H1 (cell line): ENCODE measurements at regions not wholly inside any gene's neighbourhood (a gene's known extent, or its start where the extent isn't known, plus 50 kb on each side); places are given as distances from the start of the nearest gene placed in this dataset.

Source experiments
- CTCF ChIA-PET: fragments of 300-600 bp; sonication (Branson Sonifier 250); formaldehyde crosslinking; loops from one replicate; lab custom pipeline; 2021; ENCODE audit not compliant: partially characterized antibody; lab: Charles Lee
- POLR2A ChIA-PET: fragments of 300-600 bp; sonication (Branson Sonifier 250); formaldehyde crosslinking; loops from one replicate; lab custom pipeline; 2021; ENCODE audit warnings: inconsistent platforms; ENCODE audit not compliant: partially characterized antibody; lab: Charles Lee
- DNase-seq, 2 experiments: peaks; one replicate each; pipeline versions ENCODE4 v3.0.0 to v3.0.0-alpha.2; 2010 to 2022; ENCODE audit warnings: low spot score in 2 of 2, low read depth in 1 of 2, mixed read lengths in 1 of 2
- FAIRE-seq: peaks from 2 replicates; lab custom pipeline; 2011; peaks lifted over from hg19 to GRCh38; lab: Jason Lieb, UNC
- H2AFZ ChIP-seq: 2 replicates; pipeline ENCODE4 v1.8.1; 2012; ENCODE audit warnings: low read length, inconsistent platforms
- H2AK5ac ChIP-seq: 2 replicates; pipeline ENCODE4 v1.6.1; 2013; ENCODE audit warnings: low read depth, low read length
- H2BK120ac ChIP-seq: replicated peaks from 2 replicates; pipeline ENCODE3; 2013; ENCODE audit warnings: low read depth, low read length, inconsistent platforms
- H2BK12ac ChIP-seq: 2 replicates; pipeline ENCODE4 v1.6.1; 2013; ENCODE audit warnings: low read depth, low read length
- H2BK15ac ChIP-seq: 2 replicates; pipeline ENCODE4 v1.6.1; 2013; ENCODE audit warnings: low read length
- H2BK20ac ChIP-seq: 2 replicates; pipeline ENCODE4 v1.6.1; 2013; ENCODE audit warnings: low read length
- H2BK5ac ChIP-seq: 2 replicates; pipeline ENCODE4 v1.6.1; 2013; ENCODE audit warnings: low read depth, low read length
- H3K14ac ChIP-seq: 2 replicates; pipeline ENCODE4 v1.6.1; 2013; ENCODE audit warnings: inconsistent platforms; ENCODE audit not compliant: insufficient read length
- H3K18ac ChIP-seq: 2 replicates; pipeline ENCODE4 v1.6.1; 2013; ENCODE audit warnings: low read length; ENCODE audit errors: extremely low read depth
- H3K23ac ChIP-seq: 2 replicates; pipeline ENCODE4 v1.6.1; 2013; ENCODE audit warnings: inconsistent platforms; ENCODE audit not compliant: insufficient read length
- H3K23me2 ChIP-seq: 2 replicates; pipeline ENCODE4 v1.6.1; 2013; ENCODE audit warnings: low read depth, low read length
- H3K27ac ChIP-seq: 2 replicates; pipeline ENCODE4 v1.6.1; 2011; ENCODE audit warnings: low read depth, low read length, inconsistent platforms
- H3K27me3 ChIP-seq, 4 experiments: replicated peaks in 1 of 4; 1 replicate in 1 of 4; 2 replicates in 3 of 4; pipeline versions ENCODE4 v1.6.1 to v1.8.1; 2011 to 2013; ENCODE audit warnings: low read length in 3 of 4, mild to moderate bottlenecking in 3 of 4, inconsistent platforms in 2 of 4, mixed read lengths in 2 of 4, moderate library complexity in 1 of 4; ENCODE audit not compliant: control insufficient read depth in 3 of 4, insufficient read depth in 3 of 4; ENCODE audit errors: extremely low read depth in 1 of 4
- H3K36me3 ChIP-seq, 4 experiments: 2 replicates each; pipeline versions ENCODE4 v1.6.1 to v1.8.1; 2011 to 2013; ENCODE audit warnings: mild to moderate bottlenecking in 4 of 4, low read length in 3 of 4, moderate library complexity in 2 of 4, control low read depth in 1 of 4, inconsistent platforms in 1 of 4; ENCODE audit not compliant: insufficient read depth in 4 of 4, control insufficient read depth in 2 of 4
- H3K4ac ChIP-seq: replicated peaks from 2 replicates; pipeline ENCODE3; 2013; ENCODE audit warnings: low read length, low read depth, mixed read lengths, inconsistent platforms; ENCODE audit not compliant: insufficient read length
- H3K4me1 ChIP-seq, 4 experiments: replicated peaks in 1 of 4; 1 replicate in 1 of 4; 2 replicates in 3 of 4; pipeline versions ENCODE4 v1.6.1 to v1.8.1; 2011 to 2013; ENCODE audit warnings: low read length in 3 of 4, inconsistent platforms in 2 of 4, mixed read lengths in 1 of 4; ENCODE audit not compliant: insufficient read depth in 4 of 4, control insufficient read depth in 3 of 4
- H3K4me2 ChIP-seq, 2 experiments: 2 replicates each; pipeline versions ENCODE4 v1.6.1 to v1.8.1; 2011 to 2013; ENCODE audit warnings: low read depth in 2 of 2, low read length in 2 of 2, control low read depth in 1 of 2, inconsistent platforms in 1 of 2, mild to moderate bottlenecking in 1 of 2; ENCODE audit not compliant: insufficient read depth in 1 of 2
- H3K4me3 ChIP-seq, 4 experiments: fragments of 200-600, 300-600 bp in 1 of 4; sonication (generic), shearing (Covaris generic), sonication (Bioruptor Twin) in 1 of 4; 2 replicates each; pipeline versions ENCODE4 v1.5.1 to v1.8.1; 2011 to 2016; ENCODE audit warnings: low read length in 4 of 4, low read depth in 3 of 4, control low read depth in 2 of 4, inconsistent platforms in 2 of 4, mild to moderate bottlenecking in 2 of 4, mixed read lengths in 1 of 4, moderate library complexity in 1 of 4; ENCODE audit not compliant: insufficient read depth in 2 of 4; ENCODE audit errors: extremely low read depth in 1 of 4
- H3K56ac ChIP-seq: replicated peaks from 2 replicates; pipeline ENCODE3; 2013; ENCODE audit warnings: low read depth, mild to moderate bottlenecking, mixed read lengths, low read length, inconsistent platforms; ENCODE audit not compliant: insufficient read length
- H3K79me1 ChIP-seq: 2 replicates; pipeline ENCODE4 v1.6.1; 2013; ENCODE audit warnings: low read depth, low read length, control low read depth
- H3K79me2 ChIP-seq, 2 experiments: 2 replicates each; pipeline versions ENCODE4 v1.6.1 to v1.8.1; 2012 to 2013; ENCODE audit warnings: low read length in 2 of 2, mild to moderate bottlenecking in 2 of 2, inconsistent platforms in 1 of 2; ENCODE audit not compliant: insufficient read depth in 2 of 2, control insufficient read depth in 1 of 2
- H3K9ac ChIP-seq, 4 experiments: replicated peaks in 1 of 4; 1 replicate in 1 of 4; 2 replicates in 3 of 4; pipeline versions ENCODE4 v1.6.1 to v1.8.1; 2011 to 2013; ENCODE audit warnings: low read depth in 3 of 4, low read length in 3 of 4, control low read depth in 2 of 4, mild to moderate bottlenecking in 2 of 4, moderate library complexity in 2 of 4, inconsistent platforms in 1 of 4; ENCODE audit errors: extremely low read depth in 1 of 4
- H3K9me3 ChIP-seq, 2 experiments: 2 replicates each; pipeline versions ENCODE4 v1.6.1 to v1.8.1; 2012 to 2013; ENCODE audit warnings: mild to moderate bottlenecking in 2 of 2, moderate library complexity in 2 of 2, control low read depth in 1 of 2, inconsistent platforms in 1 of 2, low read depth in 1 of 2, low read length in 1 of 2, mixed read lengths in 1 of 2; ENCODE audit not compliant: insufficient read depth in 2 of 2
- H4K20me1 ChIP-seq, 2 experiments: replicated peaks in 1 of 2; 2 replicates each; pipeline versions ENCODE3 to v1.8.1; 2011 to 2013; ENCODE audit warnings: inconsistent platforms in 2 of 2, low read length in 2 of 2, mild to moderate bottlenecking in 1 of 2; ENCODE audit not compliant: insufficient read depth in 2 of 2, control insufficient read depth in 1 of 2
- H4K5ac ChIP-seq: 2 replicates; pipeline ENCODE4 v1.6.1; 2013; ENCODE audit warnings: low read length, low read depth, mixed read lengths, inconsistent platforms; ENCODE audit not compliant: insufficient read length
- H4K8ac ChIP-seq: 2 replicates; pipeline ENCODE4 v1.8.0; 2013; ENCODE audit warnings: mild to moderate bottlenecking, moderate library complexity, low read length, inconsistent platforms; ENCODE audit not compliant: insufficient read depth; ENCODE audit errors: extremely low read depth
- H4K91ac ChIP-seq: replicated peaks from 2 replicates; pipeline ENCODE3; 2013; ENCODE audit warnings: low read length, mixed read lengths, inconsistent platforms; ENCODE audit not compliant: insufficient read length
- CHD2 ChIP-seq: IDR thresholded peaks from 2 replicates; pipeline ENCODE4 v1.6.1; 2012; ENCODE audit warnings: low read length, improper control_type of control experiment
- CREB1 ChIP-seq: IDR thresholded peaks from 2 replicates; pipeline ENCODE4 v1.6.1; 2012; ENCODE audit warnings: inconsistent platforms
- CTBP2 ChIP-seq: IDR thresholded peaks from 2 replicates; pipeline ENCODE4 v1.7.0; 2011; ENCODE audit warnings: borderline replicate concordance, mild to moderate bottlenecking, moderate library complexity, mixed read lengths, low read length; ENCODE audit not compliant: insufficient read depth, insufficient read length
- GABPA ChIP-seq: IDR thresholded peaks from 2 replicates; pipeline ENCODE4 v1.6.1; 2011; ENCODE audit warnings: mild to moderate bottlenecking, low read length, moderate library complexity, borderline replicate concordance; ENCODE audit not compliant: insufficient read depth
- KDM5A ChIP-seq: fragments of 200-600 bp; IDR thresholded peaks from 2 replicates; pipeline ENCODE4 v1.7.1; 2012; ENCODE audit warnings: mild to moderate bottlenecking, low read length, inconsistent platforms, mixed read lengths
- MAFK ChIP-seq: IDR thresholded peaks from 2 replicates; pipeline ENCODE4 v1.6.1; 2012; ENCODE audit warnings: low read depth, mild to moderate bottlenecking, improper control_type of control experiment, low read length
- POU5F1 ChIP-seq: IDR thresholded peaks from 2 replicates; pipeline ENCODE4 v1.6.1; 2011; ENCODE audit warnings: low read depth, mild to moderate bottlenecking, low read length, moderate library complexity
- RNF2 ChIP-seq: fragments of 200-900, 300-1000 bp; sonication (generic); IDR thresholded peaks from 2 replicates; pipeline ENCODE4 v1.7.1; 2016; ENCODE audit warnings: borderline replicate concordance, low read depth, mild to moderate bottlenecking, antibody characterized with exemption, low read length; ENCODE audit not compliant: poor library complexity, severe bottlenecking; ENCODE audit errors: missing control alignments
- RXRA ChIP-seq: IDR thresholded peaks from 2 replicates; pipeline ENCODE4 v1.6.1; 2011; ENCODE audit warnings: low read depth, mild to moderate bottlenecking, low read length, moderate library complexity; ENCODE audit not compliant: insufficient read depth
- SIN3A ChIP-seq, 2 experiments: IDR thresholded peaks in 1 of 2; conservative IDR thresholded peaks in 1 of 2; 2 replicates each; pipeline ENCODE4 v1.6.1; 2011 to 2012; ENCODE audit warnings: low read length in 2 of 2, improper control_type of control experiment in 1 of 2, low read depth in 1 of 2, mild to moderate bottlenecking in 1 of 2
- SIRT6 ChIP-seq: IDR thresholded peaks from one replicate; pipeline ENCODE4 v1.7.1; 2012; ENCODE audit warnings: low read length, inconsistent platforms
- TCF12 ChIP-seq: IDR thresholded peaks from 2 replicates; pipeline ENCODE4 v1.6.1; 2011; ENCODE audit warnings: low read depth, mild to moderate bottlenecking, low read length
- WGBS, 2 experiments: shearing (Covaris generic) in 1 of 2; methylation state at CpG; one replicate each; pipeline versions ENCODE4 v1.1.6 to v1.1.7; 2013 to 2015; ENCODE audit warnings: low lambda C conversion rate in 2 of 2, mixed read lengths in 2 of 2, inconsistent platforms in 1 of 2, low coverage in 1 of 2, missing lambda C conversion rate in 1 of 2; ENCODE audit not compliant: insufficient replicate concordance in 2 of 2, insufficient coverage in 1 of 2, insufficient read length in 1 of 2; ENCODE audit errors: extremely low coverage in 1 of 2, missing lambda C conversion rate in 1 of 2; 5-methylcytosine and 5-hydroxymethylcytosine counted together
- TF ChIP-seq, protein P1 (sequence below): IDR thresholded peaks from 2 replicates; pipeline ENCODE4 v1.6.1; 2011; ENCODE audit warnings: low read depth, mild to moderate bottlenecking, low read length; ENCODE audit not compliant: insufficient read depth

DNA sequence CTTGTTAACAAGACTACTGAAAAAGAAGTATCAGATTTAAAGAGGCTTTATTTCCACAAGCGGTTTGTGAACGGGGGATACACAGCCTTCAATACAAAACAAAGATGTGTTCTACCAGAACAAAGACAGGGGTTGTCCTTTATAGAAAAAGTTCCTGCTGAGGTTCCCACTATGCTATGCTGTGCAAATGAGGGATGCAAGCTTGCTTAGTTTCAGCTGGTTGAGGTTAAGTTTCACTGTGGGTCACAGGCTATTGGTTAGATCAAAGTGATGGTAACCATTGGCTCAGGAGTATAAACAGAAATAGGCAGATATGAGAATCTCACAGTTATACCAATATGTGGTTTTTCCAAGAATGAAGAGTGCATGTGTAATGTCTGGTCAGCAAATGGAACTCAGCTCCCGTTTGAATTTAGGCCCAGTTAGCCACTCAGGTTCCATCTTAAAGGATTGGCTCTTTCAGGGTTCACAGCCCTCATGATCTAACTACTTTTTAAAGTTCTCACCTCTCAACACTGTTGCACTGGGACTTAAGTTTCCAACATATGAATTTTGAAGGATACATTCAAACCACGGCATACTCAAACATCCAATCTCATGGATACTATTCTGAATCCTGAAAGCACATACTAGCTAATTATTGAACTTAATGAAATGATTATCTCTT is 215.4 kb upstream of the DCN start:
- H3K79me1 ChIP-seq = no peaks in the 10 kb centered on the region
- DNase-seq (no peak), FAIRE-seq (no peak)
- H3K18ac ChIP-seq = no peak overlapping the region
- no peak overlapping the region for H3K4me3 ChIP-seq
- H2AFZ ChIP-seq = no peak overlapping the region
- ChIA-PET CTCF (interaction anchor here (0.7 to 1.8 kb wide), 3 partner anchors 12 to 413 kb away, joined by 3 to 5 read pairs (median 3); no protein-coding TSS in a partner anchor), POLR2A (no interaction called here)
- WGBS, 2 experiments = 91% methylated on average over 4 of the region's 4 CpGs; no CpG with 5 or more reads in 1 of the 2 experiments
- H3K4me1 ChIP-seq = no peaks in the 10 kb centered on the region
- H3K4me2 ChIP-seq = no peak overlapping the region
- H3K27me3 ChIP-seq = no peaks in the 10 kb centered on the region
- H3K14ac ChIP-seq = no peak overlapping the region
- H3K23me2 ChIP-seq = no peaks in the 10 kb centered on the region
- H2AK5ac ChIP-seq = no peak overlapping the region
- no peak overlapping the region for H2BK20ac ChIP-seq
- no peak overlapping the region for H2BK12ac ChIP-seq
- no peak overlapping the region for H3K56ac ChIP-seq
- no peak overlapping the region for H3K23ac ChIP-seq
- no peak overlapping the region for H3K27ac ChIP-seq
- H4K5ac ChIP-seq = no peak overlapping the region
- H2BK5ac ChIP-seq = no peak overlapping the region
- H2BK120ac ChIP-seq = no peak overlapping the region
- H4K91ac ChIP-seq = no peak overlapping the region
- H4K8ac ChIP-seq = no peak overlapping the region
- no peak overlapping the region for H2BK15ac ChIP-seq
- peaks cover 0 to 2% (median 0%) of the 10 kb centered on the region in 4 experiments; a peak in 1 of 8 replicates for H3K36me3 ChIP-seq
- H3K9me3 ChIP-seq = peaks cover 9% of the 10 kb centered on the region in 2 experiments; a peak in 3 of 4 replicates
- H3K4ac ChIP-seq = no peak overlapping the region
- H3K79me2 ChIP-seq = no peaks in the 10 kb centered on the region
- no peaks in the 10 kb centered on the region for H4K20me1 ChIP-seq
- H3K9ac ChIP-seq = no peak overlapping the region
- TF ChIP-seq RNF2 = no peak
- TF ChIP-seq CHD2 = no peak
- no peak for TF ChIP-seq KDM5A
- TF ChIP-seq RXRA = no peak
- TF ChIP-seq SIRT6 = no peak
- TF ChIP-seq, protein P1, sequence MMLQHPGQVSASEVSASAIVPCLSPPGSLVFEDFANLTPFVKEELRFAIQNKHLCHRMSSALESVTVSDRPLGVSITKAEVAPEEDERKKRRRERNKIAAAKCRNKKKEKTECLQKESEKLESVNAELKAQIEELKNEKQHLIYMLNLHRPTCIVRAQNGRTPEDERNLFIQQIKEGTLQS = no peak
- no peak for TF ChIP-seq GABPA
- no peak for TF ChIP-seq TCF12
- no peak for TF ChIP-seq SIN3A (conservative IDR thresholded peaks at IDR 0.05 in 1 of 2, IDR thresholded peaks at IDR 0.05 in 1 of 2; ENCODE audit: low read depth in 1 of 2, low read length in 2 of 2)
- no peak for TF ChIP-seq POU5F1
- no peak for TF ChIP-seq CTBP2
- no peak for TF ChIP-seq MAFK
- TF ChIP-seq CREB1 = no peak
